Hindlimb muscle (tissue), 1 donor: ENCODE measurements at regions not wholly inside any gene's neighbourhood (a gene's known extent, or its start where the extent isn't known, plus 50 kb on each side); places are given as distances from the start of the nearest gene placed in this dataset.
"Not testable (repeated sequence)": the region's sequence is repeated elsewhere in the genome, so short reads cannot be mapped to it uniquely, and the experiment has no call there.

Source experiments
- DNase-seq: peaks from one replicate; pipeline ENCODE4 v3.0.0-alpha.2; 2013

GRCh38 chr9:97773723-97774122 is 76.6 kb upstream of the XPA start:
- DNase-seq = no peak

- no peak for DNase-seq
Measured at GRCh38 chr9:97774673-97775072, 77.5 kb upstream of the XPA start.

DNA sequence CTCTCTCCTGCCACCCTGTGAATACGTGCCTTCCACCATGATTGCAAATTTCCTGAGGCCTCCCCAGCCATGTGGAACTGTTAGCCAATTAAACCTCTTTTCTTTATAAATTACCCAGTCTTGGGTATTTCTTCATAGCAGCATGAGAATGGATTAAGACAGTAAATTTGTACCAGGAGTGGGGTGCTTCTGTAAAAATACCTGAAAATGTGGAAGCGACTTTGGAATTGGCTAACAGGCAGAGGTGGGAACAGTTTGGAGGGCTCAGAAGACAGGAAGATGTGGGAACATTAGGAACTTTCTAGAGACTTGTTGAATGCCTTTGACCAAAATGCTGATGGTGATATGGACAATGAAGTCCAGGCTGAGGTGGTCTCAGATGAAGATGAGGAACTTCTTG is 74.3 kb upstream of the FOXE1 start:
- not testable (repeated sequence) for DNase-seq

DNA sequence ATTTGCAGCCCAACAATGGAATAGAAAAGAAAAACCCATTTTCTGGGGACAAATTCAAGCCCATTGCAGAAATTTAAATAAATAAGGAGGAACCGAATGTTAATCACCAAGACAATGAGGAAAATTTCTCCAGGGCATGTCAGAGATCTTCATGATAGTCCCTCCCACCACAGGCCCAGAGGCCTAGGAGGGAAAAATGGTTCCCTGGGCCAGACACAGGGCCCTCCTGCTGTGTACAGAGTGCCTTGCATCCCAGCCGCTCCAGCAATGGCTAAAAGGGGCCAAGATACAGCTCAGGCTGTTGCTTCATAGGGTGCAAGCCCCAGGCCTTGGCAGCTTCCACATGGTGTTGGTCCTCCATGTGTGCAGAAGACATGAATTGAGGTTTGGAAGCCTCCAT is 73.4 kb upstream of the FOXE1 start:
- no peak for DNase-seq

DNA sequence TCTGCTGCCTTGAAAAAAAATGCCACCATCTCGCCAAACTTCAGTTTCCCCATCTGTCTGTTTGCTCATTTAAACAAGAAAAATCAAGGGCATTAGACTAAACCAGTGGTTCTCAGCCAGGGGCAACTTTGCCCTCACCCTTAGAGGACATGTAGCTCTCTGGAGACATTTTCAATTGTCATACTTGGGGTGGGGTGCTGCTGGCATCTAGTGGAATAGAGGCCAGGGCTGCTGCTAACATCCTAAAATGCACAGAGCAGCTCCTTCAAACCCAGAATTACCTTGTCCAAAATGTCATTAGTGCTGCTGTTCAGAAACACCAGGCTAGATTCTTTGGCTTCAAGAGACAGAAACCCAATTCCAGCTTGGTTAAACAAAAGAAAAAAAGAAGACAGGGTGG is 71.1 kb upstream of the FOXE1 start:
- no peak for DNase-seq

GRCh38 chr9:97786341-97786740 is 66.7 kb upstream of the FOXE1 start:
- no peak for DNase-seq

DNA sequence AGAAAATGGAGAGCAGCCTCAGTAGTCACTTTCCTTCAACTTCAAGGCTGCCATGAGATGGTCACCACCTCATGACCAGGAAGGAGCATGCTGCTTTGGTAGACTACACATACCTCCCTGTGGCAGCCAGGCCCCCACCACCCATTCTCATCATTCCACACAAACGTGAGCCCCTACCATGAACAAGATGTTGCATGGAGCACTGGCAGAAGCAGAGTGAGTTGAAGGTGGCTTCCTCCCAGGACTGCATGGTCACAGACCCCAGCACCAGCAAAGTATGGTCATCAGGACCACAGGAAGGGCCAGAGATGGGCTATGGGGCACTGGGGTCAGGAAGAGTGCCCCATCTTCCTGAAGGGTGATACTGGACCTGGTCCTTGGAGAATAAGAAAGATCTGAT is 65.5 kb upstream of the FOXE1 start:
- no peak for DNase-seq

DNA sequence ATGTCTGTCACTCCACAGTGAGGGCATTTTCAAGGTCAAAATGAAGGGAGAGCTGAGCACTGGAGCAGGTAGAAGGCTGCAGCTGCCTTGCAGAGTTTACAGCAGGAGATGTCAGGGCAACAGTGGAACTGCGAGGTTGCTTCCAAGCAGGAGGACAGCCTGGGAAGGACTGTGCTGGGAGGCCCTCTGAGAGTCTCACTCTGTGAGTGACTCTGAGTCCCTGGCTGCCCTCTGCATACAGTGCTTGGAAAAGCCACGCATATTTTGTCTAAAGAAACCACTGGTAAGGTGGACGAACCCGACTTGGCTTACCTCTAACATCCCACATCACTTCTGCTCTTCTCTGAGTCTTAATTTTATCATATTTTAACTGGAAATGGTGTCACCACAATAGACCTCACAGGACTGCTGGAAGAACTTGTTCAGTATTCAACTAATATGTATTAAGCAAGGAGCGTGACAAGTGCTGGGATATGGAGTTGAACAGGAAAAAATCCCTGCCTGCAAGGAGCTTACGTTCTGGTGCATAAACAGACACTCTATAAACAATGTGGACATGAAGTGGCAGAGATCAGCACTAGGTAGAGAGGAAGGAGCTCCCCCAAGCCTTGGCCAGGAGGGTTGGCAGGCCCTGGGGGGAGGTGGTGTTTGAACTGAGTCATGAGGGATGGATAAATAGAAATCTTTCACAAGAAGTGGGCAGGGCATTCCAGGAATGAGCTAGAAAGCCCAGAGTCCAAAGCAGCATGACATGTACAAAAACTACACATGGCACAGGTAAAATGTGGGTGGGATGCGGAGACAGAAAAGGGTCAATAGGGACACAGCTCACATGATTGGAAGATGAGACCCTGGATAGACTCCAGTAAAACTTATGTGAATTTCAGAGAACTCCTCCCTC is 64.0 kb upstream of the FOXE1 start:
- no peak for DNase-seq

DNA sequence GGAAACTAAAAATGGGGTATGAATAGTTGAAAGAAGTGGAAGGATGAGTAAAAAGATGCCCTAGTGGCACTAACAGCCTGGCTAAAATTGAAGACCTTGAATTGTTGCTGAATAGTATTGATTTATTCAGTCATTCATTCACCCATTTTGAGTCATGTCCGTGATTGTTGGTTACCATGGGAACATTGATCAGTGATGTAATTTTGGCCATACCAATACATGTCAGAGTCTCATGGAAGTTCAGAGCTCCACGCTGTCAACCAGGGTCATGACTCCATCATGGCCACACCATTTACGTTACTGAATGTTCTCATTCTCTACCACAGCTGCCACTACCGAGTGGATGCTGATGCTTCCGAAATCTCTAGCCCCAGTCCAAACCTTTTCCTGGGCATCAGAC is 62.5 kb upstream of the FOXE1 start:
- no peak for DNase-seq

- no peak for DNase-seq
Measured at GRCh38 chr9:97791542-97791941, 61.5 kb upstream of the FOXE1 start.

- no peak for DNase-seq
Measured at GRCh38 chr9:97793067-97793466, 60.0 kb upstream of the FOXE1 start.

GRCh38 chr9:97794666-97795065 is 58.4 kb upstream of the FOXE1 start:
- no peak for DNase-seq

GRCh38 chr9:97796176-97796575 is 56.9 kb upstream of the FOXE1 start:
- not testable (repeated sequence) for DNase-seq

DNA sequence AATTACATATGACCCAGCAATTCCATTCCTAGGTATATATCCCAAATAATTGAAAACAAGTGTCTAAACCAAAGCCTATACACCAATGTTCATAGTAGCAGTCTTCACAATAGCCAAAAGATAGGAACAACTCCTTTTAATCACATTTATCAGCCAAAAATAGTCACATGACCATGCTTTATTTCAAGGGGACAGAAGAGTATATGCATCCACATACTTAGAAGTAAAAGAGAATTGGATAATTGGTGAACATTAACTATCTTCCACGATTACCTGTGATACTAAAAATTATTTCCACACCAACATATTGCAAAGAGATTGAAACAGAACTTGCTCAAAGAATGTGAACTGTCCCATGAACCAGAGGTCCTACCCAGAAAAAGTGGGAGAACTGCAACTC is 51.8 kb upstream of the FOXE1 start:
- DNase-seq = no peak

DNA sequence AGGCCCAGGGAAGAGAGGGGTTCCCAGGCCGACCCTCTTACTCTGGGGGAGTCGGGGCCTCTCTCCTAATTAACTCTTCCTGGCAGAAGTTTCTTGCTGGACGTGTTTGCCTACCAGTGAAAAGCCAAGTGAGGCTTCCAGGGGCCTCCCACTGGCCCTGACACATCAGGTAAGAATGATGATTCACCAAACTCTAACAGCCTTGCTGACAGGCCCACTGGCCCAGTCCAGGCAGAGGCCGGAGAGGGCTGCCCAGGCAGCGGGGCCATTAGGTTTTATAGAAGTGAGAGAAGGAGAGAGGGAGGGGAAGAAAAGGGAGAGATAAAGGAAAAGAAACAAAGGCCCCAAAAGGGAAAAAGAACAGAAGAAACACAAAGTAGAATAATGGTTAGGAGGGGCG is 50.8 kb upstream of the FOXE1 start:
- no peak for DNase-seq

DNA sequence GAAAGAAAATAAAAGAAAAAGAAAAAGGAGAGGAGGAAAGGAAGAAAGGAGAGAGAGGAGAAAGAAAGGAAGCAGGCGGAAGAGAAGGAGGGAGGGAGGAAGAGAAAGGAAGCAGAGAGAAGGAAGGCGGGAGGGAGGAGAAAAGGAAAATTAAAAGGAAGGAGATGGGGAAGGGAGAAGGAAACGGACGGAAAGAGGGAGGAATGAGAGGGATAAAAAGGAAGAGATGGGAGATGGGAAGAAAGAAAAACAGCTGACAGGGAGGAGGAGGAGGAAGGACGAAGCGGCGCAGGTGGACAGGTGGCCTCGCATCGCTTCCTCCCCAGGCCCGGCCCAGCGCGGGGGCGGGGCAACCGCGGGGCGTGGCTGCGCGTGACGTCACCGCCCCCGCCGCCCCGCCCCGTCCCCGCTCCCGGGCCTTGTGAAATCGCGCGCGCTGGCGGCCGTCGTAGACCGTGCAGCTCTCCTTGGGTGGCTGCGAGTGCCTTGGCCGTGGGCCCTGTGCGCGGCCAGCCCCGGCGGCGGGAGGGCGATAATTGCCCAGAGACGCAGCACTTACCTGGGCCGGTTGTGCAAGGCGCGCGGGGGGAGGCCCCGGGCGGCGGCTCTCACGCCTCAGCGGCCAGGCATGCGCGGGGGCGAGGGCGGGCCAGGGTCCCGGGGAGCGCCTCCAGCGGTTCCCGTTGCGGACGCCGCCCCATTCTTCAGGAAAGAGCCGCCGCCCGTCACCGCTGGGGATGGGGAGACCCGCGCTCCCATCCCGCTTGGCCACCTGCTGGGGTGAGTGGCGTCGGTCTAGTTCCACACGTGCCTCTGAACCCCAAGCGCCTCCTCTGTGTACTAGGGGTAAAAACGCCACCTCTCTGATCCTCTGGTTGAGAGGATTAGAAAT is 49.6 kb upstream of the FOXE1 start:
- peak; percentile 13 for DNase-seq
